Activated naive CD8-positive, alpha-beta T cell treated with anti-CD3 and anti-CD28 coated beads for 36 hours (primary cell): ENCODE measurements at regions not wholly inside any gene's neighbourhood (a gene's known extent, or its start where the extent isn't known, plus 50 kb on each side); places are given as distances from the start of the nearest gene placed in this dataset.
A peak's percentile ranks its signal among the peaks of the same experiment; 100 is the strongest.
"Not testable (repeated sequence)": the region's sequence is repeated elsewhere in the genome, so short reads cannot be mapped to it uniquely, and the experiment has no call there.

ENCODE experiments used
- DNase-seq: peaks from one replicate; pipeline ENCODE4 v3.0.0; 2021
- H3K27ac Mint-ChIP-seq: one replicate; pipeline ENCODE4 v1.8.0; 2022; ENCODE audit warnings: mild to moderate bottlenecking, moderate library complexity, mixed read lengths
- H3K27me3 Mint-ChIP-seq: one replicate; pipeline ENCODE4 v1.8.0; 2022; ENCODE audit warnings: mild to moderate bottlenecking, mixed read lengths
- H3K36me3 Mint-ChIP-seq: one replicate; pipeline ENCODE4 v1.8.0; 2021; ENCODE audit warnings: mild to moderate bottlenecking, mixed read lengths
- H3K4me1 Mint-ChIP-seq: one replicate; pipeline ENCODE4 v1.8.0; 2021; ENCODE audit warnings: mixed read lengths
- H3K4me3 Mint-ChIP-seq: one replicate; pipeline ENCODE4 v1.8.0; 2022; ENCODE audit warnings: mild to moderate bottlenecking, moderate library complexity, mixed read lengths
- H3K9me3 Mint-ChIP-seq: one replicate; pipeline ENCODE4 v1.8.0; 2022; ENCODE audit warnings: mixed read lengths

- Mint-ChIP-seq H3K9me3 (peaks cover 17% of the 10 kb centered on the region), H3K27ac (peak overlapping the region; percentile 94), H3K36me3 (peaks cover 10% of the 10 kb centered on the region)
Measured at GRCh38 chr3:106067711-106068110, 198.9 kb upstream of the CBLB start.

DNA sequence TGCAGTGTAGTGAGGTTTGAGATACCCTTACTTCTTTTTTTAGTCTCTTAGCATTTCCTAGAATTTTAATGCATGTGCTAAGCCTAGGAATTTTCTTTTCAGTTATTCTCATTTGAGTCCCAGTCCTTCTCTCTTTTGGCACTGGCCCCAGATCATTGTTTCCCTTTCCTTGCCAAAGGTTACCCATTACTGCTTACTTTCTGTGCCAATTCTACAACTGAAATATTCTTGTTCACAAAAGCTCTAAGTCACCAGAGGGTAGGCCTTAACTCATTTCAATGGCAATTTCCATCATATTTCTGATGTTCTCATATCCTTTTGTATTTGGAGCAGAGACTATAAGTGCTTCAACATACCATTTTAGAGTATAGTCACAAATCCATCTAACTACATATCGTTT, 199.6 kb upstream of the CBLB start:
- Mint-ChIP-seq H3K27me3 (no peaks in the 10 kb centered on the region), H3K9me3 (peaks cover 16% of the 10 kb centered on the region)

More at GRCh38 chr3:106067711-106068110, 198.9 kb upstream of the CBLB start:
- H3K27me3 Mint-ChIP-seq = no peaks in the 10 kb centered on the region
- H3K4me1 Mint-ChIP-seq = peaks cover 21% of the 10 kb centered on the region
- H3K4me3 Mint-ChIP-seq = no peak overlapping the region
- DNase-seq = no peak

GRCh38 chr3:106068795-106069194, 200.0 kb upstream of the CBLB start:
- H3K27me3 Mint-ChIP-seq = no peaks in the 10 kb centered on the region
- H3K4me1 Mint-ChIP-seq = peaks cover 21% of the 10 kb centered on the region
- peaks cover 12% of the 10 kb centered on the region for H3K9me3 Mint-ChIP-seq
- H3K4me3 Mint-ChIP-seq = no peak overlapping the region
- no peak for DNase-seq
- H3K36me3 Mint-ChIP-seq = peaks cover 9% of the 10 kb centered on the region
- H3K27ac Mint-ChIP-seq = peak overlapping the region; percentile 94

More for the DNA sequence above, 199.6 kb upstream of the CBLB start:
- Mint-ChIP-seq H3K36me3 (peaks cover 10% of the 10 kb centered on the region), H3K4me3 (peak overlapping the region; percentile 8), H3K4me1 (peaks cover 21% of the 10 kb centered on the region), H3K27ac (peak overlapping the region; percentile 94)
- DNase-seq = no peak

DNA sequence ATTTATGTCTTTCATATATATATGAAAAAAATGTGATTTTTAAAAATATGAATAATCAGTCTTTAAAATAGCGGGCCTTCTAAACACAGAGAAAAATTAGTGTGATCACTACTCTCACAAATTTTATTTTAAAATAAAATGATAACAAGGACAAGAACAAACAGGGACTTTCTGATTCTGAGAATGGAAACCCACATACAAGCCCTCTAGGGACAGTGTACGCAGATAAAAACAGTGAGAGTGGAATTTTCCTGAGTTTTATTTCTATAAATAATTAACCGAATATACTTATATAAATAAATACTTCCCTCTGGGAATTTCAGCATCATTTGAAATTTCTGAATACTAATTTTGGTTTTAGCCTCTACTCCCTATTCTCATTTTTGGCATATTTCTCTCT, 201.4 kb upstream of the CBLB start:
- DNase-seq = no peak
- Mint-ChIP-seq H3K36me3 (peaks cover 6% of the 10 kb centered on the region), H3K27ac (no peak overlapping the region), H3K4me3 (no peak overlapping the region), H3K27me3 (no peaks in the 10 kb centered on the region), H3K9me3 (peaks cover 6% of the 10 kb centered on the region), H3K4me1 (peaks cover 21% of the 10 kb centered on the region)

DNA sequence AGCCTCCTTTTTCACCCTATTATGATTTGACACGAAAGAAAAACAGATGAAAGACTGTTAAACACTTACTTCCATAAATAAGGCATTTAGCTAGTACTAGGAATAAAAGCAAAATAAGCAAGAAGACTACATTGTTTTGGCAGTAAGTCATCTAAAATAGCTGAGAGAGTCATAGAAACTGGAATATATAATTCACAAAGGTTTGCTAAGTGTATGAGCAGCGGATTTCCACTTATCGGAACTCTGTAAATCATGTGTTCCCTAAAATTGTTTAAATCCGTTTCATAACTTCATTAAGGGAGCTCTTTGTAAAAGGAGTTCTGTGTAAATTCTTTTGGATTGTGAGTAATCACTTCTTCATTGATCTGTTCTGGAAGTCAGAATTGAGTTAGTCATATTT, 202.5 kb upstream of the CBLB start:
- H3K4me3 Mint-ChIP-seq = no peak overlapping the region
- peaks cover 6% of the 10 kb centered on the region for H3K36me3 Mint-ChIP-seq
- no peak for DNase-seq
- no peaks in the 10 kb centered on the region for H3K27me3 Mint-ChIP-seq
- H3K27ac Mint-ChIP-seq = no peak overlapping the region
- peaks cover 6% of the 10 kb centered on the region for H3K9me3 Mint-ChIP-seq
- H3K4me1 Mint-ChIP-seq = peaks cover 21% of the 10 kb centered on the region

DNA sequence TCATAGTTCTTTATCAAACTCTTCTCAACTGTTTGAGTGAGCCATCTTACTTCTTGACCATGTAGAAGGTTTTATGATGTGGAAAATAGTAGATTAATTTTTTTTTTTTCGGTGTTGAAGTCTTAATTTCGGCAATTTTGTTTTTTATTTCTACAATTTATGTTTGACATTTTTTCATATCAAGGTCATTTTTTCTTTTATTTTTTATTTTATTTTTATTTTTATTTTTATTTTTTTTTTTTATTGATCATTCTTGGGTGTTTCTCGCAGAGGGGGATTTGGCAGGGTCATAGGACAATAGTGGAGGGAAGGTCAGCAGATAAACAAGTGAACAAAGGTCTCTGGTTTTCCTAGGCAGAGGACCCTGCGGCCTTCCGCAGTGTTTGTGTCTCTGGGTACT, 203.8 kb upstream of the CBLB start:
- not testable (repeated sequence) for H3K9me3 Mint-ChIP-seq, H3K36me3 Mint-ChIP-seq, H3K4me3 Mint-ChIP-seq, H3K27ac Mint-ChIP-seq, H3K27me3 Mint-ChIP-seq, DNase-seq
- peaks cover 18% of the 10 kb centered on the region for H3K4me1 Mint-ChIP-seq

DNA sequence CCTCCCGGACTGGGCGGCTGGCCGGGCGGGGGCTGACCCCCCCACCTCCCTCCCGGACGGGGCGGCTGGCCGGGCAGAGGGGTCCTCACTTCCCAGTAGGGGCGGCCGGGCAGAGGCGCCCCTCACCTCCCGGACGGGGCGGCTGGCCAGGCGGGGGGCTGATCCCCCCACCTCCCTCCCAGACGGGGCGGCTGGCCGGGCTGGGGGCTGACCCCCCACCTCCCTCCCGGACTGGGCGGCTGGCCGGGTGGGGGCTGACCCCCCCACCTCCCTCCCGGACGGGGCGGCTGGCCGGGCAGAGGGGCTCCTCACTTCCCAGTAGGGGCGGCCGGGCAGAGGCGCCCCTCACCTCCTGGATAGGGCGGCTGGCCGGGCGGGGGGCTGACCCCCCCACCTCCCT, 205.0 kb upstream of the CBLB start:
- not testable (repeated sequence) for H3K4me3 Mint-ChIP-seq, H3K27me3 Mint-ChIP-seq, H3K4me1 Mint-ChIP-seq, H3K9me3 Mint-ChIP-seq, H3K27ac Mint-ChIP-seq, DNase-seq, H3K36me3 Mint-ChIP-seq

- H3K27me3 Mint-ChIP-seq, H3K36me3 Mint-ChIP-seq, H3K4me3 Mint-ChIP-seq, DNase-seq, H3K4me1 Mint-ChIP-seq, H3K9me3 Mint-ChIP-seq, H3K27ac Mint-ChIP-seq: not testable (repeated sequence)
Measured at GRCh38 chr3:106075731-106076130, 206.9 kb upstream of the CBLB start.

GRCh38 chr3:106078635-106079034, 209.8 kb upstream of the CBLB start:
- H3K36me3 Mint-ChIP-seq = peaks cover 2% of the 10 kb centered on the region
- peaks cover 3% of the 10 kb centered on the region for H3K9me3 Mint-ChIP-seq
- no peak overlapping the region for H3K4me3 Mint-ChIP-seq
- no peak for DNase-seq
- H3K4me1 Mint-ChIP-seq = peaks cover 8% of the 10 kb centered on the region
- no peak overlapping the region for H3K27ac Mint-ChIP-seq
- H3K27me3 Mint-ChIP-seq = no peaks in the 10 kb centered on the region

DNA sequence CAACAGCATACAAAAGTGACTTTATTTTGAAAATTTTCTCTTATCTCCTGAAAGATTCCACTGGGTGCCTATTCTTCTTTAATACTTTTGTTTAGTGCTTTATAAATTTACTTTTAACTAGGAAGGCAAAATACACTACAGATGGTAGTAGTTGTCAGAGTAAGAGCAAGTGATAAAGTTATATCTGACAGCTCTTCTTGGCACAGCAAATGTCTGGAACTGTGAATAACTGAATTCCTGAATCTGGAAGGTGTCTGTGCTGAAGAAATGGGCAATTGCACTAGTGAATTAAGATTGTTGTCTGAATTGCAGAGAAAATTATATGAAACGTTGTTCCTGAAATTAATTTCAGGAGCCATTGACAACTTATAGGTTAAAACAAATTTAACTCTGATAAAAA, 213.8 kb upstream of the CBLB start:
- H3K4me3 Mint-ChIP-seq = no peak overlapping the region
- H3K27me3 Mint-ChIP-seq = no peaks in the 10 kb centered on the region
- no peak for DNase-seq
- H3K9me3 Mint-ChIP-seq = peaks cover 5% of the 10 kb centered on the region
- H3K4me1 Mint-ChIP-seq = peaks cover 16% of the 10 kb centered on the region
- peaks cover 5% of the 10 kb centered on the region for H3K36me3 Mint-ChIP-seq
- no peak overlapping the region for H3K27ac Mint-ChIP-seq

DNA sequence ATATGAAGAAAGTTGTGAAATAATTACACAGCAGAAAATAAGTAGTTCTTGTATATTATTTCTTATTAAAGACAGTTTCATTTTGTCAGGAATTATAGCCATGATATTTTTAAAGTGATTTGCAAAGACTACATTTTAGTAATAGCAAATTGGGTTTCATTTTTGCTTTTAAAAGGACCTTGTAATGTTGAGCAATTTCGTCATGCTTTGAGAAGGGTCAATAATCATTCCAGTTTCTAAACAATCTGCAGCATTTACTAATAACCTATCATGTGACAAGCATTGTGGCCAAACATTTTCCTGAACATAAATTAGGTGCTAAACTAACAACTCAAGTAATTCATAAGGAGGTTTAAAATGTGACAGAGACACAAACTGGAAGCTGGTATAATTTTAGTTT, 214.4 kb upstream of the CBLB start:
- H3K36me3 Mint-ChIP-seq = peaks cover 5% of the 10 kb centered on the region
- no peak overlapping the region for H3K27ac Mint-ChIP-seq
- H3K4me1 Mint-ChIP-seq = peaks cover 16% of the 10 kb centered on the region
- no peak overlapping the region for H3K4me3 Mint-ChIP-seq
- H3K9me3 Mint-ChIP-seq = peaks cover 5% of the 10 kb centered on the region
- no peaks in the 10 kb centered on the region for H3K27me3 Mint-ChIP-seq
- no peak for DNase-seq

- H3K27ac Mint-ChIP-seq = no peak overlapping the region
- DNase-seq = no peak
- H3K4me3 Mint-ChIP-seq = no peak overlapping the region
- peaks cover 16% of the 10 kb centered on the region for H3K4me1 Mint-ChIP-seq
- H3K9me3 Mint-ChIP-seq = peaks cover 5% of the 10 kb centered on the region
- no peaks in the 10 kb centered on the region for H3K27me3 Mint-ChIP-seq
- H3K36me3 Mint-ChIP-seq = peaks cover 5% of the 10 kb centered on the region
Measured at GRCh38 chr3:106083854-106084253, 215.0 kb upstream of the CBLB start.

DNA sequence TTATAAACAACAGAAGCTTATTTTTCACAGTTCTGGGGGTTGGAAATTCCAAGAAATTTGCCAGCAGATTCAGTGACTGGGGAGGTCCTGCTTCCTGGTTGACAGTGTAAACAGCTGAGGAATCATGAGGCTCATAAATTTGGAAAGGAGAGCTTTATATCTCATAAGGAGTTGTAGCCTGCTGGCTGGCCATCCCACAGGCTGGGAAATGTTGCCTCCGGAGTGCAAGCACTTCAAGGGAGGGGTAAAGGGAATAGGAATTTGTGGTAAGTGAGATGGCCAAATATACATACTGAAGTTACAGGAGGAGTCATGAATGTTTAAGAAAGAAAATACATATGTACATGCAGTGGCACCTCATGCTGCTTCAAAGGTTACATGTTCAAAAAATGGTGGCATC, 217.2 kb upstream of the CBLB start:
- H3K36me3 Mint-ChIP-seq = peaks cover 4% of the 10 kb centered on the region
- H3K4me1 Mint-ChIP-seq = peaks cover 16% of the 10 kb centered on the region
- DNase-seq = no peak
- no peak overlapping the region for H3K27ac Mint-ChIP-seq
- peaks cover 1% of the 10 kb centered on the region for H3K9me3 Mint-ChIP-seq
- H3K27me3 Mint-ChIP-seq = no peaks in the 10 kb centered on the region
- H3K4me3 Mint-ChIP-seq = no peak overlapping the region

- Mint-ChIP-seq H3K4me1 (peaks cover 16% of the 10 kb centered on the region), H3K36me3 (peaks cover 4% of the 10 kb centered on the region), H3K4me3 (no peak overlapping the region), H3K9me3 (peaks cover 1% of the 10 kb centered on the region), H3K27me3 (no peaks in the 10 kb centered on the region), H3K27ac (no peak overlapping the region)
- no peak for DNase-seq
Measured at GRCh38 chr3:106086636-106087035, 217.8 kb upstream of the CBLB start.

DNA sequence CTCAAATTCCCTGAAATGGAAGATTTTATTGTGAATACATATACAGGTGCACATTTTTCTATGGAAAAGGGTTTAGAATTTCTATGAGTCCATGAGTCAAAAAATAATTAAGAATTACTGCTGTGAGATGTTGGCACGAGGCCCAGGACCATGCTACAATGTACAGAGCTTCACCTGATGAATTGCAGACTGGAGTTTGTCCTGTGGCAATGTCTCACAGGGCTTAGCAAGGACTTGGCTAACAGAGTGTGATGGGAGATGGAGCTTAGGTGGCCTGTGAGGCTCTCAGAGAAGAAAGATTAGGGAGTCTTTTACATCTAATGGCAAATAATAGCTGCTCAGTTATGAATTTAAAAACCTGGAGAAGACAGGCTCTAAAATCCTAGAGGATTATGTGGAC, 219.5 kb upstream of the CBLB start:
- Mint-ChIP-seq H3K4me1 (peaks cover 9% of the 10 kb centered on the region), H3K9me3 (peaks cover 1% of the 10 kb centered on the region), H3K27me3 (no peaks in the 10 kb centered on the region), H3K4me3 (no peak overlapping the region), H3K27ac (no peak overlapping the region), H3K36me3 (peaks cover 4% of the 10 kb centered on the region)
- no peak for DNase-seq

DNA sequence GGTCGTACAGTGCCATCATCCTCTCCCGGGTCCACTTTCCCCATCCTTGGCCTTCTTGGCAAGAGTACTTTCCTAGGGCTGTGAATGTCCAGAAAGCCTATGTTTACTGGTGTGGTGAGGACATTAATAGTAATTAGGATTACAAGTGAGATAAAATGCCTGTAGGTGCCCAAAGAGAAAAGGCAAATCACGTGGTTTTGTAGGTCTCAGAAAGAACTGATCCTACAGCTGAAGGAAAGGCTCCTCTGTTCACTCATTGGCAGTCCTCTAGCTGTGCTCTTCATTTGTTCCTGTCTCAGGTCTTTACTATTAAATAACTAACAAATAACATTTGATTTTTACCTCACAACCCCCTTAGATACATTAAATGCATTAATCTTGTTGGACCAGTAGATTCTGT, 220.1 kb upstream of the CBLB start:
- Mint-ChIP-seq H3K4me1 (peaks cover 11% of the 10 kb centered on the region), H3K27me3 (no peaks in the 10 kb centered on the region), H3K9me3 (peaks cover 1% of the 10 kb centered on the region), H3K4me3 (no peak overlapping the region), H3K36me3 (peaks cover 4% of the 10 kb centered on the region), H3K27ac (no peak overlapping the region)
- DNase-seq = no peak

DNA sequence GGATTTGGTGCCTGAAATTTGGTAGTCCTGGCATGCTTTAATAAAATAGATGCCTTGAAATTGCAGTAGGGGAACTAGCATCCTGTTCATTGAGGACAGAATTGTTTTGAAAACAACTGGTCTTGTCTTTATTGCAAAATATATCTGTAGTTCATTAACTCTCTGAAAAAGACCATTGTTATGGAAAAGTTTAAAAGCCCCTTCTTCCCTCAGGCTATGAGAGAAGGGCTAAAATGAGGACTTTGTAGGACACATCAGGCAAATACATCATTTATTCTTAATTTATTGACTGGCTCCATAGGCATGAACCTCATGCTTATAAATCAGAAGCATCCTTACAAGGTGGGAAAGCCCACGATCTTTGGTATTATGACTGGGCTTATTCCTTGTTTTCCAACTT, 221.0 kb upstream of the CBLB start:
- Mint-ChIP-seq H3K4me1 (peaks cover 16% of the 10 kb centered on the region), H3K9me3 (peaks cover 1% of the 10 kb centered on the region), H3K36me3 (peaks cover 4% of the 10 kb centered on the region), H3K4me3 (no peak overlapping the region), H3K27ac (no peak overlapping the region), H3K27me3 (no peaks in the 10 kb centered on the region)
- no peak for DNase-seq
